ENCODE measurements at regions not wholly inside any gene's neighbourhood (a gene's known extent, or its start where the extent isn't known, plus 50 kb on each side); places are given as distances from the start of the nearest gene placed in this dataset.

DNA sequence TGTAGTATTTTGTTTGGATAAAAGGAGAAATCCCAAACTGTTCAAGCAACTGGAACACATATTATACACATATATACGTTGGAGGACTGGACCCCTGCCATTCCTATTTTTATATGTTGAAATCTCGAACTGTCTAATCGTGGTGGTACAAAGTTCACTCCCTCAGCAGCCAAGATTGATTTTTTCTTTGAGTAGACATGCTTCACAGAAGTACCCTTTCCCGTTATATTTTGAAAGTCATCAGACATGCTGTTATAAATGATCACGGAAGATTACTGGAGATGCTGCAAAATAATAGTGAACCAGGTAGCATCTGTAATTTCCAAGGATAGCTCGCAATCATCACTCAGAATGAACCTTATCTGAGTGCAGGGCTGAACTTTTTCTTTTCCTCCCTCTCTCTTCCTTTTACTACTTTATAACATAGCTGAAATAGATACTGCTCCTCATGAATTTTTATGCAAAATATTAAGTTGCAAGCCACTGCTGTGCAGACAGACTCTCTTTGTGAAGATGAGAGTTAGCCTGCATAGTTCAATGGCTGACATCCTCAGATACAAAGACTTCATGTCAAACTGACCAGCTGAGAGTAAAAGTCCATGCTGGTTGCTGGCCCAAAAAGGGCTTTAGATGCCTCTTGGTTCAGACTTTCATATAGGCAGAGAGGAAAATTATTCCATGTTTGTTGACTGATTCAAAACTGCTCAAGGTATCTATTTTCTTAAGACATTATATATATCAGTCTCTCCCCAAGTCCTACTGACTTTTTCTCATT lies 451.9 kb downstream of the TMEM38B start:
- DNase-seq (ENCODE audit: low spot score) (no peak), ATAC-seq (ENCODE audit: low read depth) (no peak)
- no peak overlapping the region for H3K4me3 ChIP-seq (ENCODE audit: severe bottlenecking)
- no peaks in the 10 kb centered on the region for H3K9me3 ChIP-seq (ENCODE audit: severe bottlenecking)
- H3K27ac ChIP-seq (ENCODE audit: poor library complexity, severe bottlenecking) = no peak overlapping the region
- no peak for TF ChIP-seq CTCF (IDR thresholded peaks at IDR 0.05; ENCODE audit: poor library complexity, severe bottlenecking)
- H3K27me3 ChIP-seq (ENCODE audit: insufficient read depth, poor library complexity, severe bottlenecking) = peaks cover 4% of the 10 kb centered on the region
- H3K36me3 ChIP-seq (ENCODE audit: low read depth) = no peaks in the 10 kb centered on the region
- no peaks in the 10 kb centered on the region for H3K4me1 ChIP-seq (ENCODE audit: insufficient read depth, poor library complexity, severe bottlenecking)

DNA sequence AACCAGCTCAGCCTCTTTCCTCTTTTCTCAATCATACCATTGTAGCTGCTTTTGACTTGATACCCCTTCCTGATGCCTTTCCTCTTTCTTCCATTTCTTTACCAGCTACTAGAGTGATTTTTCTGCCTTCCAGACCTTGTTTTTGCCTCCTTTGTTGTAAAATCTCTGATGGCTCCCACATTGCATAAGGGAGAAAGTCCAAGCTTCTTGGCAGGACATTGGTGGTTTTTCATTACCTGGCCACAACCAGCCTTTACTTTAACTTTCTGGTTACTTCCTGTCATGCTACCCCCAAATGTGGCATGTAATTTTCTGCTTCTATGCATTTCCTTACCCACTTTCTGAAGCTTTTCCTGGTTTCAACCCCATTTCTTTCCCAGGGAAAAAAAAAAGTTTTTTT lies 452.5 kb downstream of the TMEM38B start:
- DNase-seq (ENCODE audit: low spot score) (no peak), ATAC-seq (ENCODE audit: low read depth) (no peak)
- TF ChIP-seq CTCF (IDR thresholded peaks at IDR 0.05; ENCODE audit: poor library complexity, severe bottlenecking) = no peak
- H3K9me3 ChIP-seq (ENCODE audit: severe bottlenecking) = no peaks in the 10 kb centered on the region
- no peak overlapping the region for H3K27ac ChIP-seq (ENCODE audit: poor library complexity, severe bottlenecking)
- H3K4me1 ChIP-seq (ENCODE audit: insufficient read depth, poor library complexity, severe bottlenecking) = no peaks in the 10 kb centered on the region
- H3K27me3 ChIP-seq (ENCODE audit: insufficient read depth, poor library complexity, severe bottlenecking) = peaks cover 4% of the 10 kb centered on the region
- no peaks in the 10 kb centered on the region for H3K36me3 ChIP-seq (ENCODE audit: low read depth)
- no peak overlapping the region for H3K4me3 ChIP-seq (ENCODE audit: severe bottlenecking)

- Histone ChIP-seq H3K36me3 (ENCODE audit: low read depth) (no peaks in the 10 kb centered on the region), H3K4me3 (ENCODE audit: severe bottlenecking) (no peak overlapping the region), H3K27me3 (ENCODE audit: insufficient read depth, poor library complexity, severe bottlenecking) (no peaks in the 10 kb centered on the region), H3K9me3 (ENCODE audit: severe bottlenecking) (no peaks in the 10 kb centered on the region), H3K4me1 (ENCODE audit: insufficient read depth, poor library complexity, severe bottlenecking) (no peaks in the 10 kb centered on the region), H3K27ac (ENCODE audit: poor library complexity, severe bottlenecking) (no peak overlapping the region)
- no peak for TF ChIP-seq CTCF (IDR thresholded peaks at IDR 0.05; ENCODE audit: poor library complexity, severe bottlenecking)
- no peak for ATAC-seq (ENCODE audit: low read depth)
- DNase-seq (ENCODE audit: low spot score) = no peak
Observed at GRCh38 chr9:106149956-106150355, 455.6 kb downstream of the TMEM38B start.

GRCh38 chr9:106156465-106156864 lies 462.1 kb downstream of the TMEM38B start:
- ATAC-seq (ENCODE audit: low read depth) (no peak), DNase-seq (ENCODE audit: low spot score) (no peak)
- Histone ChIP-seq H3K27me3 (ENCODE audit: insufficient read depth, poor library complexity, severe bottlenecking) (no peaks in the 10 kb centered on the region), H3K9me3 (ENCODE audit: severe bottlenecking) (no peaks in the 10 kb centered on the region), H3K27ac (ENCODE audit: poor library complexity, severe bottlenecking) (no peak overlapping the region), H3K4me1 (ENCODE audit: insufficient read depth, poor library complexity, severe bottlenecking) (no peaks in the 10 kb centered on the region), H3K36me3 (ENCODE audit: low read depth) (no peaks in the 10 kb centered on the region), H3K4me3 (ENCODE audit: severe bottlenecking) (no peak overlapping the region)
- no peak for TF ChIP-seq CTCF (IDR thresholded peaks at IDR 0.05; ENCODE audit: poor library complexity, severe bottlenecking)

GRCh38 chr9:106172265-106172664 lies 477.9 kb downstream of the TMEM38B start:
- ATAC-seq (ENCODE audit: low read depth) = no peak
- no peaks in the 10 kb centered on the region for H3K36me3 ChIP-seq (ENCODE audit: low read depth)
- DNase-seq (ENCODE audit: low spot score) = no peak
- no peak overlapping the region for H3K27ac ChIP-seq (ENCODE audit: poor library complexity, severe bottlenecking)
- no peaks in the 10 kb centered on the region for H3K4me1 ChIP-seq (ENCODE audit: insufficient read depth, poor library complexity, severe bottlenecking)
- H3K9me3 ChIP-seq (ENCODE audit: severe bottlenecking) = no peaks in the 10 kb centered on the region
- H3K4me3 ChIP-seq (ENCODE audit: severe bottlenecking) = no peak overlapping the region
- no peak for TF ChIP-seq CTCF (IDR thresholded peaks at IDR 0.05; ENCODE audit: poor library complexity, severe bottlenecking)
- peaks cover 10% of the 10 kb centered on the region for H3K27me3 ChIP-seq (ENCODE audit: insufficient read depth, poor library complexity, severe bottlenecking)

All from RWPE2 (cell line).